GM23338 (cell line): ENCODE measurements at regions not wholly inside any gene's neighbourhood (a gene's known extent, or its start where the extent isn't known, plus 50 kb on each side); places are given as distances from the start of the nearest gene placed in this dataset.

ENCODE experiments used
- ATAC-seq: fragments of 200-7000 bp; cut with Tn5 transposase; 3 replicates; pipeline ENCODE4 v1.9.1; 2020
- DNase-seq: peaks from one replicate; pipeline ENCODE4 v3.0.0-alpha.2; 2015; ENCODE audit warnings: low spot score
- H2AFZ ChIP-seq: fragments of 200-600 bp; sonication (generic); 2 replicates; pipeline ENCODE4 v1.8.0; 2016; ENCODE audit warnings: antibody characterized with exemption, mild to moderate bottlenecking, moderate library complexity
- H3F3A ChIP-seq: fragments of 200-600 bp; sonication (generic); replicated peaks from 2 replicates; pipeline ENCODE4 v1.8.0; 2017; ENCODE audit warnings: antibody characterized with exemption, mixed run types, low read depth
- H3K27ac ChIP-seq: fragments of 200-600 bp; sonication (generic); 2 replicates; pipeline ENCODE4 v1.6.1; 2016; ENCODE audit warnings: low read depth
- H3K27me3 ChIP-seq: fragments of 200-600 bp; sonication (generic); 2 replicates; pipeline ENCODE4 v1.8.0; 2016; ENCODE audit warnings: mild to moderate bottlenecking, mixed run types, moderate library complexity; ENCODE audit not compliant: insufficient read depth
- H3K36me3 ChIP-seq: fragments of 200-600 bp; sonication (generic); 2 replicates; pipeline ENCODE4 v1.8.0; 2016; ENCODE audit warnings: mild to moderate bottlenecking; ENCODE audit not compliant: insufficient read depth
- H3K4me1 ChIP-seq: fragments of 200-600 bp; sonication (generic); 2 replicates; pipeline ENCODE4 v1.8.0; 2016; ENCODE audit warnings: mild to moderate bottlenecking, moderate library complexity; ENCODE audit not compliant: insufficient read depth
- H3K4me2 ChIP-seq: fragments of 200-600 bp; sonication (generic); 2 replicates; pipeline ENCODE4 v1.7.1; 2017; ENCODE audit warnings: mixed run types
- H3K4me3 ChIP-seq: fragments of 200-600 bp; sonication (generic); 2 replicates; pipeline ENCODE4 v1.6.1; 2016; ENCODE audit warnings: mixed run types
- H3K79me2 ChIP-seq: fragments of 200-600 bp; sonication (generic); replicated peaks from 2 replicates; pipeline ENCODE4 v1.8.0; 2017; ENCODE audit warnings: mild to moderate bottlenecking; ENCODE audit not compliant: insufficient read depth
- H3K9me2 ChIP-seq: fragments of 200-600 bp; sonication (generic); 2 replicates; pipeline ENCODE4 v1.8.0; 2017; ENCODE audit not compliant: insufficient read depth
- H4K20me1 ChIP-seq: fragments of 200-600 bp; sonication (generic); replicated peaks from 2 replicates; pipeline ENCODE4 v1.8.0; 2017; ENCODE audit warnings: mild to moderate bottlenecking; ENCODE audit not compliant: insufficient read depth
- H3K27ac Mint-ChIP-seq: 2 replicates; pipeline ENCODE4 v1.8.0; 2020; ENCODE audit warnings: inconsistent platforms, mild to moderate bottlenecking, moderate library complexity, mixed read lengths
- H3K27me3 Mint-ChIP-seq: 3 replicates; pipeline ENCODE4 v1.8.0; 2022; ENCODE audit warnings: low read depth, mild to moderate bottlenecking, moderate library complexity, mixed read lengths, inconsistent platforms; ENCODE audit not compliant: insufficient read depth, poor library complexity
- H3K36me3 Mint-ChIP-seq: 3 replicates; pipeline ENCODE4 v1.8.0; 2021; ENCODE audit warnings: low read depth, mild to moderate bottlenecking, inconsistent platforms, moderate library complexity, mixed read lengths
- H3K4me1 Mint-ChIP-seq: 3 replicates; pipeline ENCODE4 v1.8.0; 2020; ENCODE audit warnings: mild to moderate bottlenecking, inconsistent platforms, mixed read lengths
- H3K4me3 Mint-ChIP-seq: 3 replicates; pipeline ENCODE4 v1.8.0; 2021; ENCODE audit warnings: moderate library complexity, mild to moderate bottlenecking, inconsistent platforms, mixed read lengths
- H3K9me3 Mint-ChIP-seq: 3 replicates; pipeline ENCODE4 v1.8.0; 2020; ENCODE audit warnings: moderate library complexity, mild to moderate bottlenecking, inconsistent platforms, mixed read lengths
- CREB1 ChIP-seq: fragments of 250-450 bp; sonication (Bioruptor Pico); IDR thresholded peaks from 2 replicates; pipeline ENCODE4 v1.5.0; 2020; ENCODE audit warnings: low read depth, mild to moderate bottlenecking, moderate library complexity
- EZH2 ChIP-seq: fragments of 200-600 bp; sonication (generic); IDR thresholded peaks from one replicate; pipeline ENCODE4 v1.8.0; 2017; ENCODE audit warnings: antibody characterized with exemption, mild to moderate bottlenecking, low read depth; ENCODE audit not compliant: unreplicated experiment
- EZH2phosphoT487 ChIP-seq: fragments of 200-600 bp; sonication (generic); IDR thresholded peaks from one replicate; pipeline ENCODE4 v1.8.1; 2018; ENCODE audit warnings: antibody characterized with exemption; ENCODE audit not compliant: unreplicated experiment
- JUNB ChIP-seq: IDR thresholded peaks from one replicate; pipeline ENCODE4 v1.6.1; 2016; ENCODE audit warnings: antibody characterized with exemption; ENCODE audit not compliant: unreplicated experiment
- NANOG ChIP-seq: IDR thresholded peaks from 2 replicates; pipeline ENCODE4 v1.6.1; 2016; ENCODE audit warnings: antibody characterized with exemption, borderline replicate concordance
- STAT1 ChIP-seq: IDR thresholded peaks from one replicate; pipeline ENCODE4 v1.6.1; 2016; ENCODE audit warnings: antibody characterized with exemption; ENCODE audit not compliant: unreplicated experiment
- TF ChIP-seq, protein P1 (sequence below): IDR thresholded peaks from 2 replicates; pipeline ENCODE4 v1.6.1; 2016; ENCODE audit warnings: antibody characterized with exemption
- TF ChIP-seq, protein P2 (sequence below), 2 experiments: fragments of 200-600 bp in 1 of 2; sonication (generic) in 1 of 2; conservative IDR thresholded peaks; 2 replicates each; pipeline versions ENCODE4 v1.5.1 to v1.6.1; 2016 to 2017; ENCODE audit warnings: antibody characterized with exemption in 2 of 2, low read depth in 2 of 2, mild to moderate bottlenecking in 2 of 2, moderate library complexity in 1 of 2
- TF ChIP-seq, protein P3 (sequence below): fragments of 250-450 bp; sonication (Bioruptor Pico); IDR thresholded peaks from 2 replicates; pipeline ENCODE4 v1.5.0; 2020; ENCODE audit warnings: mild to moderate bottlenecking, moderate library complexity
- TF ChIP-seq, protein P4 (sequence below): IDR thresholded peaks from one replicate; pipeline ENCODE4 v1.6.1; 2018; ENCODE audit warnings: antibody characterized with exemption; ENCODE audit not compliant: unreplicated experiment

DNA sequence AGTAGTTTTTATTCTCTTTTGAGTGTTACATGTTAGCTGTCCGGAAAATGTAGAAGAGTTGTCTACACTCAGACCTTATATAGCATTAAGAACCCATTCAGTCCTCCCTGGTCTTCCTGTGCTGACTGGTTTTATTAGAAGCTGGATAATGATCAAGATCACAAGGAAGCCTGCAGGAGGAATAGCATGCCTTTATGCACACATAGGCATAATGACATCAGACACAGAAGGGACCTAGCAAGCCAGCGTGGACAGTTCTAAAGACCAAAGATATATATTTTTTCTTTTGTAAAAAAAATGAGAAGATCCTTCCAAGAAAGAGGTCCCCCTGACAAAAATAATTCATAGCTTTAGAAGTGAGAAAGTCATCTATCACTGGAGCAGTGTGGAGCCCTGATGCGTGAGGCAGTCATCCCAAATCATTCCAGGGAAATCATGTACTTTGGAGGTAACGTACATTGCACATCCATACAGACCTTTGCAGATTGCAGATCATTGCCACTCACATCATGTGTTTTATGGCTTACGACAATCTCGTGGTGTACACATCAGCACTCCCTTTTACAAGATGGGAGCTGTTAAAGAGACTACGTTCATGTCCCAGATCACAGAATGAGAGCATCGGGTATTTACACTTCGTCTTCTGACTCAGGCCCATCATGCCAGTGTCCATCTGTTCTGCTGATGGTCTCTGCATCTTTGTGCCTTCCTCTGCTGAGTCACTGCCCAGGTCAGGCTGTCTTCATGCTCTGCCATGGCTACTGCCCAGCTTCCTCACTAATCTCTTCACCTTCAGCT is 334.0 kb downstream of the SOCS6 start:
- peaks cover 4% of the 10 kb centered on the region; the same call in 1 of the 2 replicates for H3K36me3 ChIP-seq
- H3K27ac ChIP-seq, result no peak overlapping the region
- H3K79me2 ChIP-seq, result no peaks in the 10 kb centered on the region
- no peaks in the 10 kb centered on the region for H4K20me1 ChIP-seq
- Mint-ChIP-seq H3K4me1 (no peaks in the 10 kb centered on the region), H3K9me3 (peaks cover 96% of the 10 kb centered on the region), H3K27ac (no peak overlapping the region), H3K36me3 (peaks cover 49% of the 10 kb centered on the region), H3K27me3 (peaks cover 4% of the 10 kb centered on the region), H3K4me3 (no peak overlapping the region)
- H3K4me2 ChIP-seq, result no peak overlapping the region
- no peaks in the 10 kb centered on the region for H3F3A ChIP-seq
- no peaks in the 10 kb centered on the region for H3K9me2 ChIP-seq
- no peak for DNase-seq
- no peaks in the 10 kb centered on the region for H3K27me3 ChIP-seq
- H3K4me3 ChIP-seq, result no peak overlapping the region
- H3K4me1 ChIP-seq, result no peaks in the 10 kb centered on the region
- no peak for ATAC-seq
- no peak overlapping the region for H2AFZ ChIP-seq
- no peak for TF ChIP-seq JUNB
- TF ChIP-seq, protein P1, sequence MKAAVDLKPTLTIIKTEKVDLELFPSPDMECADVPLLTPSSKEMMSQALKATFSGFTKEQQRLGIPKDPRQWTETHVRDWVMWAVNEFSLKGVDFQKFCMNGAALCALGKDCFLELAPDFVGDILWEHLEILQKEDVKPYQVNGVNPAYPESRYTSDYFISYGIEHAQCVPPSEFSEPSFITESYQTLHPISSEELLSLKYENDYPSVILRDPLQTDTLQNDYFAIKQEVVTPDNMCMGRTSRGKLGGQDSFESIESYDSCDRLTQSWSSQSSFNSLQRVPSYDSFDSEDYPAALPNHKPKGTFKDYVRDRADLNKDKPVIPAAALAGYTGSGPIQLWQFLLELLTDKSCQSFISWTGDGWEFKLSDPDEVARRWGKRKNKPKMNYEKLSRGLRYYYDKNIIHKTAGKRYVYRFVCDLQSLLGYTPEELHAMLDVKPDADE, result no peak
- TF ChIP-seq, protein P2, sequence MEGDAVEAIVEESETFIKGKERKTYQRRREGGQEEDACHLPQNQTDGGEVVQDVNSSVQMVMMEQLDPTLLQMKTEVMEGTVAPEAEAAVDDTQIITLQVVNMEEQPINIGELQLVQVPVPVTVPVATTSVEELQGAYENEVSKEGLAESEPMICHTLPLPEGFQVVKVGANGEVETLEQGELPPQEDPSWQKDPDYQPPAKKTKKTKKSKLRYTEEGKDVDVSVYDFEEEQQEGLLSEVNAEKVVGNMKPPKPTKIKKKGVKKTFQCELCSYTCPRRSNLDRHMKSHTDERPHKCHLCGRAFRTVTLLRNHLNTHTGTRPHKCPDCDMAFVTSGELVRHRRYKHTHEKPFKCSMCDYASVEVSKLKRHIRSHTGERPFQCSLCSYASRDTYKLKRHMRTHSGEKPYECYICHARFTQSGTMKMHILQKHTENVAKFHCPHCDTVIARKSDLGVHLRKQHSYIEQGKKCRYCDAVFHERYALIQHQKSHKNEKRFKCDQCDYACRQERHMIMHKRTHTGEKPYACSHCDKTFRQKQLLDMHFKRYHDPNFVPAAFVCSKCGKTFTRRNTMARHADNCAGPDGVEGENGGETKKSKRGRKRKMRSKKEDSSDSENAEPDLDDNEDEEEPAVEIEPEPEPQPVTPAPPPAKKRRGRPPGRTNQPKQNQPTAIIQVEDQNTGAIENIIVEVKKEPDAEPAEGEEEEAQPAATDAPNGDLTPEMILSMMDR (conservative IDR thresholded peaks at IDR 0.05; ENCODE audit: low read depth in 2 of 2), result no peak
- TF ChIP-seq NANOG, result no peak
- no peak for TF ChIP-seq STAT1
- TF ChIP-seq, protein P3, sequence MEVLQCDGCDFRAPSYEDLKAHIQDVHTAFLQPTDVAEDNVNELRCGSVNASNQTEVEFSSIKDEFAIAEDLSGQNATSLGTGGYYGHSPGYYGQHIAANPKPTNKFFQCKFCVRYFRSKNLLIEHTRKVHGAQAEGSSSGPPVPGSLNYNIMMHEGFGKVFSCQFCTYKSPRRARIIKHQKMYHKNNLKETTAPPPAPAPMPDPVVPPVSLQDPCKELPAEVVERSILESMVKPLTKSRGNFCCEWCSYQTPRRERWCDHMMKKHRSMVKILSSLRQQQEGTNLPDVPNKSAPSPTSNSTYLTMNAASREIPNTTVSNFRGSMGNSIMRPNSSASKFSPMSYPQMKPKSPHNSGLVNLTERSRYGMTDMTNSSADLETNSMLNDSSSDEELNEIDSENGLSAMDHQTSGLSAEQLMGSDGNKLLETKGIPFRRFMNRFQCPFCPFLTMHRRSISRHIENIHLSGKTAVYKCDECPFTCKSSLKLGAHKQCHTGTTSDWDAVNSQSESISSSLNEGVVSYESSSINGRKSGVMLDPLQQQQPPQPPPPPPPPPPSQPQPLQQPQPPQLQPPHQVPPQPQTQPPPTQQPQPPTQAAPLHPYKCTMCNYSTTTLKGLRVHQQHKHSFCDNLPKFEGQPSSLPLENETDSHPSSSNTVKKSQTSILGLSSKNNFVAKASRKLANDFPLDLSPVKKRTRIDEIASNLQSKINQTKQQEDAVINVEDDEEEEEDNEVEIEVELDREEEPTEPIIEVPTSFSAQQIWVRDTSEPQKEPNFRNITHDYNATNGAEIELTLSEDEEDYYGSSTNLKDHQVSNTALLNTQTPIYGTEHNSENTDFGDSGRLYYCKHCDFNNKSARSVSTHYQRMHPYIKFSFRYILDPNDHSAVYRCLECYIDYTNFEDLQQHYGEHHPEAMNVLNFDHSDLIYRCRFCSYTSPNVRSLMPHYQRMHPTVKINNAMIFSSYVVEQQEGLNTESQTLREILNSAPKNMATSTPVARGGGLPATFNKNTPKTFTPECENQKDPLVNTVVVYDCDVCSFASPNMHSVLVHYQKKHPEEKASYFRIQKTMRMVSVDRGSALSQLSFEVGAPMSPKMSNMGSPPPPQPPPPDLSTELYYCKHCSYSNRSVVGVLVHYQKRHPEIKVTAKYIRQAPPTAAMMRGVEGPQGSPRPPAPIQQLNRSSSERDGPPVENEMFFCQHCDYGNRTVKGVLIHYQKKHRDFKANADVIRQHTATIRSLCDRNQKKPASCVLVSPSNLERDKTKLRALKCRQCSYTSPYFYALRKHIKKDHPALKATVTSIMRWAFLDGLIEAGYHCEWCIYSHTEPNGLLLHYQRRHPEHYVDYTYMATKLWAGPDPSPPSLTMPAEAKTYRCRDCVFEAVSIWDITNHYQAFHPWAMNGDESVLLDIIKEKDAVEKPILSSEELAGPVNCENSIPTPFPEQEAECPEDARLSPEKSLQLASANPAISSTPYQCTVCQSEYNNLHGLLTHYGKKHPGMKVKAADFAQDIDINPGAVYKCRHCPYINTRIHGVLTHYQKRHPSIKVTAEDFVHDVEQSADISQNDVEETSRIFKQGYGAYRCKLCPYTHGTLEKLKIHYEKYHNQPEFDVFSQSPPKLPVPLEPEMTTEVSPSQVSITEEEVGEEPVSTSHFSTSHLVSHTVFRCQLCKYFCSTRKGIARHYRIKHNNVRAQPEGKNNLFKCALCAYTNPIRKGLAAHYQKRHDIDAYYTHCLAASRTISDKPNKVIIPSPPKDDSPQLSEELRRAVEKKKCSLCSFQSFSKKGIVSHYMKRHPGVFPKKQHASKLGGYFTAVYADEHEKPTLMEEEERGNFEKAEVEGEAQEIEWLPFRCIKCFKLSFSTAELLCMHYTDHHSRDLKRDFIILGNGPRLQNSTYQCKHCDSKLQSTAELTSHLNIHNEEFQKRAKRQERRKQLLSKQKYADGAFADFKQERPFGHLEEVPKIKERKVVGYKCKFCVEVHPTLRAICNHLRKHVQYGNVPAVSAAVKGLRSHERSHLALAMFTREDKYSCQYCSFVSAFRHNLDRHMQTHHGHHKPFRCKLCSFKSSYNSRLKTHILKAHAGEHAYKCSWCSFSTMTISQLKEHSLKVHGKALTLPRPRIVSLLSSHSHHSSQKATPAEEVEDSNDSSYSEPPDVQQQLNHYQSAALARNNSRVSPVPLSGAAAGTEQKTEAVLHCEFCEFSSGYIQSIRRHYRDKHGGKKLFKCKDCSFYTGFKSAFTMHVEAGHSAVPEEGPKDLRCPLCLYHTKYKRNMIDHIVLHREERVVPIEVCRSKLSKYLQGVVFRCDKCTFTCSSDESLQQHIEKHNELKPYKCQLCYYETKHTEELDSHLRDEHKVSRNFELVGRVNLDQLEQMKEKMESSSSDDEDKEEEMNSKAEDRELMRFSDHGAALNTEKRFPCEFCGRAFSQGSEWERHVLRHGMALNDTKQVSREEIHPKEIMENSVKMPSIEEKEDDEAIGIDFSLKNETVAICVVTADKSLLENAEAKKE, result no peak
- TF ChIP-seq EZH2, result no peak
- TF ChIP-seq, protein P4, sequence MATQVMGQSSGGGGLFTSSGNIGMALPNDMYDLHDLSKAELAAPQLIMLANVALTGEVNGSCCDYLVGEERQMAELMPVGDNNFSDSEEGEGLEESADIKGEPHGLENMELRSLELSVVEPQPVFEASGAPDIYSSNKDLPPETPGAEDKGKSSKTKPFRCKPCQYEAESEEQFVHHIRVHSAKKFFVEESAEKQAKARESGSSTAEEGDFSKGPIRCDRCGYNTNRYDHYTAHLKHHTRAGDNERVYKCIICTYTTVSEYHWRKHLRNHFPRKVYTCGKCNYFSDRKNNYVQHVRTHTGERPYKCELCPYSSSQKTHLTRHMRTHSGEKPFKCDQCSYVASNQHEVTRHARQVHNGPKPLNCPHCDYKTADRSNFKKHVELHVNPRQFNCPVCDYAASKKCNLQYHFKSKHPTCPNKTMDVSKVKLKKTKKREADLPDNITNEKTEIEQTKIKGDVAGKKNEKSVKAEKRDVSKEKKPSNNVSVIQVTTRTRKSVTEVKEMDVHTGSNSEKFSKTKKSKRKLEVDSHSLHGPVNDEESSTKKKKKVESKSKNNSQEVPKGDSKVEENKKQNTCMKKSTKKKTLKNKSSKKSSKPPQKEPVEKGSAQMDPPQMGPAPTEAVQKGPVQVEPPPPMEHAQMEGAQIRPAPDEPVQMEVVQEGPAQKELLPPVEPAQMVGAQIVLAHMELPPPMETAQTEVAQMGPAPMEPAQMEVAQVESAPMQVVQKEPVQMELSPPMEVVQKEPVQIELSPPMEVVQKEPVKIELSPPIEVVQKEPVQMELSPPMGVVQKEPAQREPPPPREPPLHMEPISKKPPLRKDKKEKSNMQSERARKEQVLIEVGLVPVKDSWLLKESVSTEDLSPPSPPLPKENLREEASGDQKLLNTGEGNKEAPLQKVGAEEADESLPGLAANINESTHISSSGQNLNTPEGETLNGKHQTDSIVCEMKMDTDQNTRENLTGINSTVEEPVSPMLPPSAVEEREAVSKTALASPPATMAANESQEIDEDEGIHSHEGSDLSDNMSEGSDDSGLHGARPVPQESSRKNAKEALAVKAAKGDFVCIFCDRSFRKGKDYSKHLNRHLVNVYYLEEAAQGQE, result no peak
- TF ChIP-seq CREB1 (CRISPR knock-in tag), result no peak
- no peak for TF ChIP-seq EZH2phosphoT487
